ENCODE measurements at regions not wholly inside any gene's neighbourhood (a gene's known extent, or its start where the extent isn't known, plus 50 kb on each side); places are given as distances from the start of the nearest gene placed in this dataset.

DNA sequence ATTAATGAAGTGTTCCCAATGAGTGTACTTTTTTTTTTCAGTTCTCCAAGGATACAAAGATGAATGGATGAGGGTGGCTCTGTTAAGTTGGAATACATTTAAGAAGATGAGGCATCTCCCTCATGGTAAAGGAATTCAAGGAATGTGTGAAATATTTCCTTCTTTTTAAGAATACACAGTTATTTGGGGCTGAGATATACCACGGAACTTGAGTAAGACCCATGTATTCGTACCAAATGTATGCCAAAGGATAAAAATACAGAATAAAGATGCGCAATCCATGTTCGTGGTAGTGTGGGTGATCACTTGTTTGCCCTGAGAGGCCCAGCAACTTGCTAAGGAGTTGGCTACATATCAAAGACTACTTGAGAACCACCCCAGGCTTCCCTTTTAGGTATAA is 164.2 kb upstream of the TCF21 start:
- RAD21 ChIA-PET (ENCODE audit: unreplicated experiment): no interaction called here
- Histone ChIP-seq H3K4me2 (ENCODE audit: control insufficient read depth, insufficient read depth) (no peak overlapping the region), H3K27ac (ENCODE audit: control insufficient read depth, insufficient read depth) (no peak overlapping the region), H2AFZ (ENCODE audit: control insufficient read depth, low read depth, low read length) (no peak overlapping the region), H3K79me2 (ENCODE audit: control insufficient read depth, insufficient read depth, low read length) (no peaks in the 10 kb centered on the region), H3K4me3 (no peak overlapping the region), H3K9me3 (replicated peaks; ENCODE audit: control insufficient read depth, insufficient read depth, low read length) (no peaks in the 10 kb centered on the region), H3K36me3 (ENCODE audit: control insufficient read depth in 2 of 2, insufficient read depth in 2 of 2, low read length in 1 of 2) (no peaks in the 10 kb centered on the region), H3K9ac (ENCODE audit: control insufficient read depth, insufficient read depth, low read length) (no peak overlapping the region), H3K4me1 (ENCODE audit: control insufficient read depth, insufficient read depth, low read length) (no peaks in the 10 kb centered on the region), H4K20me1 (ENCODE audit: control insufficient read depth, insufficient read depth) (no peaks in the 10 kb centered on the region), H3K27me3 (replicated peaks in 1 of 2; ENCODE audit: control insufficient read depth in 2 of 2, insufficient read depth in 2 of 2, low read length in 1 of 2) (no peaks in the 10 kb centered on the region)
- FAIRE-seq (no peak), DNase-seq (ENCODE audit: low read depth, low spot score) (no peak), ATAC-seq (no peak)
- CTCF ChIA-PET: no interaction called here
- SMC1A ChIA-PET (ENCODE audit: uncharacterized antibody, unreplicated experiment): no interaction called here
- no TSS peak for BruUV-seq (replicated peaks)
- POLR2A ChIA-PET: no interaction called here
- intact Hi-C loops (cut with micrococcal nuclease; ENCODE audit: unreplicated experiment) (no loop called here), in situ Hi-C loops (cut with MboI) (no loop called here)
- 41% methylated on average over 4 of the region's 4 CpGs for WGBS (ENCODE audit: insufficient coverage, insufficient replicate concordance, low lambda C conversion rate, missing lambda C conversion rate)
- TF ChIP-seq ZZZ3 (IDR thresholded peaks at IDR 0.05; ENCODE audit: control insufficient read depth, insufficient read length, low read depth) (no peak), ZNF622 (IDR thresholded peaks at IDR 0.05) (no peak), WRNIP1 (IDR thresholded peaks at IDR 0.05; ENCODE audit: borderline replicate concordance, low read depth, low read length) (no peak), LARP7 (IDR thresholded peaks at IDR 0.05) (no peak), IKZF1 (conservative IDR thresholded peaks at IDR 0.05) (no peak)
- TF ChIP-seq, protein P1, sequence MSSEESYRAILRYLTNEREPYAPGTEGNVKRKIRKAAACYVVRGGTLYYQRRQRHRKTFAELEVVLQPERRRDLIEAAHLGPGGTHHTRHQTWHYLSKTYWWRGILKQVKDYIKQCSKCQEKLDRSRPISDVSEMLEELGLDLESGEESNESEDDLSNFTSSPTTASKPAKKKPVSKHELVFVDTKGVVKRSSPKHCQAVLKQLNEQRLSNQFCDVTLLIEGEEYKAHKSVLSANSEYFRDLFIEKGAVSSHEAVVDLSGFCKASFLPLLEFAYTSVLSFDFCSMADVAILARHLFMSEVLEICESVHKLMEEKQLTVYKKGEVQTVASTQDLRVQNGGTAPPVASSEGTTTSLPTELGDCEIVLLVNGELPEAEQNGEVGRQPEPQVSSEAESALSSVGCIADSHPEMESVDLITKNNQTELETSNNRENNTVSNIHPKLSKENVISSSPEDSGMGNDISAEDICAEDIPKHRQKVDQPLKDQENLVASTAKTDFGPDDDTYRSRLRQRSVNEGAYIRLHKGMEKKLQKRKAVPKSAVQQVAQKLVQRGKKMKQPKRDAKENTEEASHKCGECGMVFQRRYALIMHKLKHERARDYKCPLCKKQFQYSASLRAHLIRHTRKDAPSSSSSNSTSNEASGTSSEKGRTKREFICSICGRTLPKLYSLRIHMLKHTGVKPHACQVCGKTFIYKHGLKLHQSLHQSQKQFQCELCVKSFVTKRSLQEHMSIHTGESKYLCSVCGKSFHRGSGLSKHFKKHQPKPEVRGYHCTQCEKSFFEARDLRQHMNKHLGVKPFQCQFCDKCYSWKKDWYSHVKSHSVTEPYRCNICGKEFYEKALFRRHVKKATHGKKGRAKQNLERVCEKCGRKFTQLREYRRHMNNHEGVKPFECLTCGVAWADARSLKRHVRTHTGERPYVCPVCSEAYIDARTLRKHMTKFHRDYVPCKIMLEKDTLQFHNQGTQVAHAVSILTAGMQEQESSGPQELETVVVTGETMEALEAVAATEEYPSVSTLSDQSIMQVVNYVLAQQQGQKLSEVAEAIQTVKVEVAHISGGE (CRISPR knock-in tag; IDR thresholded peaks at IDR 0.05): no peak
